HG02840 (cell line): ENCODE measurements at regions not wholly inside any gene's neighbourhood (a gene's known extent, or its start where the extent isn't known, plus 50 kb on each side); places are given as distances from the start of the nearest gene placed in this dataset.
"Not testable (repeated sequence)": the region's sequence is repeated elsewhere in the genome, so short reads cannot be mapped to it uniquely, and the experiment has no call there.

Experiments
- ATAC-seq: cut with Tn5 transposase; IDR thresholded peaks from one replicate; pipeline ENCODE4 v1.9.1; 2021; ENCODE audit warnings: mild to moderate bottlenecking, moderate library complexity, moderate number of reproducible peaks; ENCODE audit not compliant: unreplicated experiment, low FRiP score

DNA sequence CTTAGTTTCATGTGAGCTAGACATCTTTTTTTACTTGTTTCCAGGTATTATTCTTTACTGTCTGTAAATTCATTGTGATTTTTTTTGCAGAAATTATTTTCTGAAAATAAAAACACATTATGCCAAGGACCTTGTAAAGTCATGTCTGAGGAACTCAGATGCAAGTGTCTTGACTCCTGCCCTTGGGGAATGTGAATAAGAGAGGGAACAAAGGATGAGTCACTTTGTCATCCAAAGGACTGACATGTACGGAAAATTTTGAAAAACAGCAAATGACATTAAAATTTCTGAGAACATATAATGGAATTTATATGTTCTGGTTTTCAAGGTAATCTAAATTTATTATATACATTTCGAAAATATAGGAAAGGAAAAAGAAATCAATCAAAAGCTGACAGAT, 660.4 kb downstream of the CD109 start:
- ATAC-seq = no peak

DNA sequence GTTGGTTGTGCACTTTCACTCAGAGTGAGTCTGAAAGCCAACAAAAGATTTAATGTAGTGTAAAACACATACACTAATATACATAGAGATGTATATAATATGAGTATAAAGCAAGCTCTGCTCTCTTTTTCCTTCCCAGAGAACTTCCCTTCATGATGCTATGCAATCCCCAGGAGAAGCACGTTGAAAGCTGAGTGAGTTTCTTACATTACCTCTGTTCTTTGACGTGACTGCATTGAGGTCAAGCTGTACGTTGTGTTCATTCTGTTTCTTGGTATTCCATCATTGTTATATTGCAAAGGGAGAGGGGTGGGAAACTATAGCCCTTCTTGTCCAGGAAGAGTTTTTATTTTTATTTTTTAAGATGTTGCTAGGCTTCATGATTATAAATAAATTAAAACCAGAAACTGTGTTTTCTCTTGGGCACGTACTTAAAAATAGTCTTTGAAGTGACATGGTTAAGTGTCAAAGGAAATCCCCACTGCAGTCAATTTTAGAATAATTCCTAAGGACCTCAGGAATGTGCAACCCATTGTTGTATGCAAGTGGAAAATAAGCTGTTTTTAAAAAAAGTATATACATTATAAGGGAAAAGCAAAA, 651.0 kb downstream of the CD109 start:
- no peak for ATAC-seq

DNA sequence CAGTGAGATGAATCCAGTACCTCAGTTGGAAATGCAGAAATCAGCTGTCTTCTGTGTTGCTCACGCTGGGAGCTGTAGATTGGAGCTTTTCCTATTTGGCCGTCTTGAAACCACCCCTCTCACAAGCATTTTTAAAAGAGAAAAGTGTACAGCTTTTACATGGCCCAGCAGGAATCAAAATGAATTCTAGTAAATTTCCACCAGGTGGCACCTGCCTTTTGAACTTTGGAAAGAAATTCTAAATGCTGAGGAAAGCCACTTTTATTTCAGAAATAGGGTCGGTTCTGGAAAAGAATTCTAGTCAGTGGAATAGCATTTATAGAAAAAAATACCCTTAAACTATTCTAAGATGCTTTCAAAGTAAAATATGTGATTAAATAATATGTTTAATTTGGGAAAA, 647.8 kb downstream of the CD109 start:
- ATAC-seq = no peak

DNA sequence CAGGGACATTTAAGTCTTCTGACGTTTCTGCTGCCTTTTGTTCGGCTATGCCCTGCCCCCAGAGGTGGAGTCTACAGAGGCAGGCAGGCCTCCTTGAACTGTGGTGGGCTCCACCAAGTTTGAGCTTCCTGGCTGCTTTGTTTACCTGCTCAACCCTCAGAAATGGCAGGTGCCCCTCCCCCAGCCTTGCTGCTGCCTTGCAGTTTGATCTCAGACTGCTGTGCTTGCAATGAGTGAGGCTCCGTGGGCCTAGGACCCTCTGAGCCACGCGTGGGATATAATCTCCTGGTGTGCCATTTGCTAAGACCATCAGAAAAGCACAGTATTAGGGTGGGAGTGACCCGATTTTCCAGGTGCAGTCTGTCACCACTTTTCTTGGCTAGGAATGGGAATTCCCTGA, 647.3 kb downstream of the CD109 start:
- ATAC-seq = not testable (repeated sequence)

DNA sequence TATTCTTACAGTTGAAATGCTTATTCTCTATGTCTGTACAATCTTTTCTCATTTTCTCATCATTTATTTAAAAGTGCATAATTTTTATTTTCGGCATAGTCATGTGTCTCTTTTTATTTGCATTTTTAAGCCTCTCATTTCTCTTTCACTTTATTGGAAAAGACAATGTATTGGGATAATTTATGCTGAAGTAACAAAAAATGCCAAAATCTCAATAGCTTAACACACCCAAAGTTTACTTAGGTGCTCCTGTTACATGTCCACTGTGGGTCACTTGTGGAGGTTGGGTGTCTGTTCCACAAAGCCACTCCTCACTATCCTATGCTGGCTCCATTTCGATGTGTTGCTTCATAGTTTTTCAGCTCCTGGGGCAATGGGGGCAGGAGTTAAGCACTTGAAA, 638.7 kb downstream of the CD109 start:
- no peak for ATAC-seq

DNA sequence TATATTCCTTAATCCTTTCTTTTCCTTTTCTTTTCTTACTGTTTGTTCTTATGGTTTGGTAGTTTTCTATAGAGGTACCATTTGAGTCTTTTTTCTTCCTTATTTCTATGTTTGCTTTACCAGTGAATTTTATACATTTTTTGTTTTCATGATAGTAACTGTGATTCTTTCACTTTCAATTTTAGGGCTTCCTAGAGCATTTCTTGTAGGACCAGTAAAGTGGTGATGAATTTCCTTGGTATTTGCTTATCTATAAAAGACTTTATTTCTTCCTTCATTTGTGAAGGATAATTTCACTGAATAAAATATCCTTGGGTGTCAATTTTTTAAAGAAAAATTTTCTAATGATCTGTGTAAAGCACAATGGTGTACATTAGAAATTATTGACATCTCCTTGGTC, 637.4 kb downstream of the CD109 start:
- no peak for ATAC-seq

DNA sequence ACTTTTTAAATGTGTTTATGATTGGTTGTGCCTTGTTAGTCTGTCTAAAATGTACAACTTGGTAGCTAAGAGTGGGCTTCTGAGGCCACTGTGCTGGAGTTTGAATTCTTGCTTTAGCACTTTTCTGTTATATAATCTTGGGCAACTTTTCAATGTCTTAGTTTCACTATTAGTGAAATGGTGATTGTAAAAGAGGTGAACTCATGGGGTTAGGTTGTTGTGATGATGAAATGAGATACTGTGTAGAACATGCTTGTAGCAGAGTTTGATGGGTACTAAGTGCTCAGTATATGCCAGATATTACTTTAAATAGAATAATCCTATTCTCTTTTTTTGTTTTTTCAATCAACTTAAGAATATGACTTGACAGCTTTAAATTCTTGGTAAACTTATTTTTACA, 624.7 kb downstream of the CD109 start:
- ATAC-seq = no peak

DNA sequence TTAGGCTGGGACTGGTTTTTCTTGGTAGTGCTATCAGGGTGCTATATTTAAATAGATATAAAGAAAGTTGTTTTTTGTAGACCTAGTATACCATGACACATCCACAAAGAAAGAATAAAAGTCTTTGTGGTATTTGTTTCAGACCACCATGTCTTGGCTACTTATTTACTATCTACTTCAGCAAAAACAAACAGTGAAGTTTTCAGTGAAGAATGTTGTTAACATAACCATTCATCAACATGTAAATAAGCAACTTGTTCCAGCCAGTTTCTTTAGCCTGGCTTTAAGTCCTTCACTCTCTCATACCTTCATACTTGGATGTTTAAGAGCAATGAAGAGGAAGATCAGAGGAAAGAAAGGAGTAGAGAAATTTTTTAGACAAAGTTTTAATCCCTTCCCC, 624.1 kb downstream of the CD109 start:
- ATAC-seq = no peak

DNA sequence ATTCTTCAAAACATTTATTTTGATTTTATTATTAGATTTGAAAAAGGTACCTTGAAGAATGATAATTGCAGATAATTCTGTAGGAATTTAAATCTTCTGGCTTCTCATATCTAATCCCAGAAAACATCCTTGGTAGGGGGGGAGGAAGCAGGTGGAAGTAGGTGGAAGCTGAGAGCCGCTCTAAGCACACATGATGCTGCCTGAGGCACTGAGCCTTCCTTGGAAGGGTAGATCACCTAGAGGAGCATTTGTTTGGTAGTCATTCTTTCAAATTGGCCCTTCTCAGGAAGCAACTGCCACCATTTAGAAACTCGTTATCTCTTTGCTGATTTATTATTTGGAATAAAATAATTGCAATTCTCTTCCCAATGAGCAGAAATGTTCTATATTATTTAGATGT, 623.3 kb downstream of the CD109 start:
- no peak for ATAC-seq

DNA sequence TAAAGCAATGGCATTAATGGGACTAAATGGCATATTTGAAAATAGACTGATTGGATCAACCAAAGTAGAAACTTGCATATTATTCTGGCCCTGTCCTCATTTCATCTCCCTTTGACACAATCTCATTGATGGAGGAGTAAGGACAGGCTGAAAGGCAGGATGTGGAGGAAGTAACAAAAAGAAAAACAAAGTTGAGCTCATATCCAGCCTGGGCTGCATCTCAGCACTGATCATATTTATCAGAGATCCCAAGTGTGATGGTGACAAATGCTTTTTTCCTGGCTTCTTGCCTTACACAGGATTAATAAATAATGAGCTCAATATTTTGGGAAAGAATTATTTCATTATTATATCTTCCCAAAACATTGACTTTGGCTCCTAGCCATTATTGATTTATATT, 622.7 kb downstream of the CD109 start:
- no peak for ATAC-seq

DNA sequence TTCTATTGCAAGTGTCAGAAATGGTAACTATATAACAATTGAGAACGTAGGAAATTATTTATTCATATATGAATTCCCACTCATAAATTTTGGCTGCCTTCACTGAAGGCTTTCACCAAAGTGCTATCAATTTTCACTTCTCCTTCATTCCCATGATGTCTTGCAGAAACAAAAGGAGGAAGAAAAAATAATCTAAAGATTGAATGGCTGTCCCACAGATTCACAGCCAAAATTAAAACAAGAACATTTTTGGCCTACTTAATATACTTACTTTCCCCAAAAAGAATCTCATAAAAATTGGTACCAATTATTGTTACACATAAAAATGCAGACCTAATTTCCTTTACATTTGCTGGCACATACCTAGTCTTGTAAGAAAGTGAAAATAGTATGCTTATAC, 616.1 kb downstream of the CD109 start:
- no peak for ATAC-seq

DNA sequence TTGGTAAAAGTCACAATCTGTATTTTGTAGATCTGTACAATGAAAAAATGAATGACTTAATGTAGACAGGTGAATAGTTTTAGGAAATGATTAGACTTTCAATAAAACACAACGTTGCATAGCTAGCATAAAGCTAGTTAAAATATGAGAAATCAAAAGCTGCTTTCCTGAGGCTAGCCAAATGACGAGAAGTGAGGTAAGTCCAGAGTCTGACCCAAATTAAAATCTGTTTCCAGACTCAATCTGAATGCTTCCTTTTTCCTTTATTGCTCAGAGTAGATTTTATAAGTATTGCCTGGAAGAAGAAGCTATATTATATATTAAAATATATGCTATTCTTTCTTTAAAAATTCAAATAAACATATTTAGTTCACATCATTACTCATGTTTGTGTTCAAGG, 615.4 kb downstream of the CD109 start:
- ATAC-seq = no peak

DNA sequence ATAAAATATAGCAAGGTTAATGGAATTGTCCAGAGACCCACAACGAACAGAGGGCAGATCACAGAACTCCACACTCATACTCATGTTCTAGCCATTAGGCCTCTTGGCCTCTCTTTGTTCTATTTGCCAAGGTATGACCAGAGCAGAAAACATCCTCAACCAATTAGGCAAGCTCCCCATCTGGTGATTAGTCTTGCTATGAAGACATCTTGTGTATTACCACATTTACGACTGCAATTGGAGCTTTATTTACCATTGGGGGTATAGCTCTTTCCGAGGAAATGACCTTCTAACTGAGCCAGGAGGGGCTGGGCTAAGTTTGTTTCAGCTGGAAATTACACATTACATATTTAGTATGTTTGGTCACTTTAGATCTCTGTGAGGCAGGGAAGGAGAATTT, 593.9 kb downstream of the CD109 start:
- no peak for ATAC-seq

DNA sequence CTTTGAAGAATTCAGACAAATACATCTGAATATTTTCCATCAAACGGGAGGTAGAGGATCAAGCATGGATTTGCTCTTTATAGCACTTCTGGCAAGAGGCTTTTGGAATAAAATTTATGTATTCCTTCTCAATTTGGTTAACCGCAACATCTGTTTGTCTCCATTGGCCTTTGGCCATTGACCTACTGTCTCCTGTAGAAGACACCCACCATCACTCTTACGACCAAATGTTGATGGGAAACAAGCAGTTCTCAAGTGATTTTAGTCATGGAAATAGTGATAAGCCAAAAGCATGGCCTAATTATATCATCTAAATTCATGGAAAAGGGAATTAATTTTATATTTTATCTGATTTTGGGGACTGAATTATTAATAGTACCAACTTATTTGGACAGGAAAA, 591.9 kb downstream of the CD109 start:
- no peak for ATAC-seq

DNA sequence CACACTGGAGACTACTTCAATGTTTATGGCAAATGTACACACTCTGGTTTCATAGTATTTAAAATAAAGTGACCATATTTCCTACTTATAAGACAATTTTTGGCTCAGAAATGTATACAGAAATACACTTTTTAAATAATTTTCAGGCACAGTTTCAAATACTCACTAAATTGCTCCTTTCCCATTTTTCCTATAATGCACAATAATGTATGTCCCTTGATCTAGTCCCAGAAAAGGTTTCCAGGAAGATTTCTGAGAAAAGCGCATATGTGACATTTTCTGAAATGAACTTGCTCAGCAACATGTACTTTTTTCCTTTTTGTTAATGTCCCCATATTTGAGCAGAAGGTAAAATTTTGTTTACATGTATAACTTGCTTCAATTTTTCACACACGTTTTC, 591.4 kb downstream of the CD109 start:
- ATAC-seq = no peak

DNA sequence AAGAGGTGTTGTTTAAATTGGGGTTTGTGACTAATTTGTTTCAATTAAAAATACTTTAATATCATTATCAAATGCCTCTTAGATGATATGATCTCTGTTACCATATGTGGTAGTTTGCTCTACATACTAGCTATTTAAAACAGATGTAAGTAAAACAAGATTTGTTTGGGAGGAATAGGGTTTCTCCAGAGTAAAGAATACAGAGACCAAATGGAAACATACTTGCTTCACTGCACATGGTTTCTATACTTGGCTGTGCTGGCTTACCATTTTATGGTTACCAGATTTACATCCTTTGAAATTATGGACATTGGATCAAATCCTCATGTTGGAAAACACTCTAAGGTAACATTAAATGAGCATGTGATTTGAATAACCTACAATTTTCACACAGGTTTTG, 588.3 kb downstream of the CD109 start:
- ATAC-seq = no peak

DNA sequence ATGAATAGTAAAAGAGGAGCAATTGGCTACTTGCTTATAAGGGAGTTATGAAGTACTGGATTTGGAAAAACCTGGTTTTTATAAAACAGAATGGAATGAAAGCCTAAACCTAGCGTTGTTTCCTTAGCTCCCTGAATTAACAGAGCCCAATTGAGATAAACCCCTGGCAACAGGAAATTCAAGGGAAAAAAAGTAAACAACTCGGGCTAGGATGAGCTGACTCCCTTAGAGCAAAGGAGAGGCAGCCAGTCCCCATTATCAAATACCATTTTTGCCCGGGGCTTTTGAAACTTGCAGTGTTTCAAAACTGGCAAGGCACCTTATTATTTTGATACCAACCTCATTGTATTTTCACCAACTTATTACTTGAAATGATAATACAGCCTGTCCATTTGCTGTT, 587.5 kb downstream of the CD109 start:
- no peak for ATAC-seq

DNA sequence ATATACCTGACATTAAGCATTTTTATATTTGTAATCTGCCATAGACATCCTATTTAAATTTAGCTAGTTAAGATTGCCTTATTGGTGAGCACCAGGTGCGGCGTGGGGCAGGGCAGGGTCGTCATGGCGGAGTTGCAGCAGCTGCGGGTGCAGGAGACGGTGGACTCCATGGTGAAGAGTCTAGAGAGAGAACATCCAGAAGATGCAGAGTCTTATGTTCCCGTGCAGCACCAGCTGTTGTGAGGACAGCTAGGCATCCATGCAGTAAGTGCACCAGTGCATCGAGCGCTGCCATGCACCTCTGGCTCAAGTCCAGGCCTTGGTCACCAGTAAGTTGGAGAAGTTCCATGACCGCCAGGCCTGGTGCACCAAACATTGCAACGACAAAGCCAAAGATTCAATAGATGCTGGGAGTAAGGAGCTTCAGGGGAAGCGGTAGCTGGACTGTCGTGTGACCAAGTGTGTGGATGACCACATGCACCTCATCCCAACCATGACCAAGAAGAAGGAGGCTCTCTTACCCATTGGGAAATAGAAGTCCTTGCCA, 586.2 kb downstream of the CD109 start:
- no peak for ATAC-seq

DNA sequence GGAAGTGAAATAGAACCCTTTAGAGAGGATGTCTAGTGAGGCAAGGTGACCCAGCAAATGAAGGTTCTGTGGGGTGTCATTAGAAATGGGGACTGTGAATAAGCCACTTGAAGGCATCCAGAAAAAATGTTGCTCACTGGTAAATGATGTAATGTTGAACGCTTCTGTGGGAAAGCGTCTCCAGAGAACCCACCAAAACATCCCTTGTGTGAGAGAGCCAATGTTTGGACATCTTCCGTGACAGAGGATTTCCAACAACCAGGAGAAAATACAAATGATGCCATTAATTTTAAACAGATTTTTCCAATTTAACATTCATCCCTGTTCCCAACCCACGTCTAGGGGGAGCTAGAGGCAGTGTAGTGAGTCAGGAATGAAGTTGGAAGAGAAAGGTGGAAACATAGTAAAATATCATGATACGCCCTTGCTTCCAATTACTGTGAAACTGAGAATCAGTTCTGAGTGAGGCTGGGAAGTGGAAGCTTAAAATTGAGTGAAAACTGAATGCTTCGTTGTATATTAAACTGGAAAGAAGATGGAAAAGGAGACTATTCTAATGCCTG, 584.2 kb downstream of the CD109 start:
- no peak for ATAC-seq

DNA sequence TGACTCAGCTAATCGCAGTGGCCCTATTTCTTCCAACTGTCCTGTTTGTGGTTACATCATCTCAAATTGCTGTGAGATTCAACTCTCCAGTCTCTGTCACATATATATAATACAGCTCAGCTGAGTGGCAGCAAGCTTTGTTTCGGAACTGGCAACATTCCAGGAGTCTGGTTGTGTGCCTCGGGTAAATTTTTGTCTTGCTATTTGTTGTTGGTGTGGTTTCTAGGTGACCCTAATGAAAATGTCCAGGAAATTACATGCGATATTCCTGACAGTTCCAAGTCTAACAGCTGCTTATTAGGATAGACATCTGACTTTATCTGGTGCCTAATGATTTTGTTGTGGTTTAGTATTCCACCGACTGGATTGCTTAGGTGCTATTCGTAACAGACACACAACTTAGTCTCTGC, 581.8 kb downstream of the CD109 start:
- ATAC-seq = no peak

DNA sequence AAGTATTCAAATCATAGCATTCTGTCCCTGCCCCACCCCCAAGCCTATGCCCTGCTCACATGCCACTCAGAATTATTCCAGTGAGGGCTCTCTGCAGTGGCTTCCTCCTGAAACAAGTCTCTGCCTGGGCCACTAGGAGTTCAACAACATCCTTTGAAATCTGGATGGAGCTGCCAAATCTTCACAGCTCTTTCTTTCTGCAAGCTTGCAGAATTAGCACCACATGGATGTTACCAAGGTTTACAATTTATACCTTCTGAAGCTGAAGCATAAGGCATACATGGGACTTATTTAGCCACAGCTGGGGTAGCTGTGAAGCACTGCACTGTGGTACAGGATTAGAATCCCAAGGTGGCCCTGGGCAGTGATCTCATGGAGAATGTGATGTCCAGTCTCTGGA, 577.5 kb downstream of the CD109 start:
- no peak for ATAC-seq

DNA sequence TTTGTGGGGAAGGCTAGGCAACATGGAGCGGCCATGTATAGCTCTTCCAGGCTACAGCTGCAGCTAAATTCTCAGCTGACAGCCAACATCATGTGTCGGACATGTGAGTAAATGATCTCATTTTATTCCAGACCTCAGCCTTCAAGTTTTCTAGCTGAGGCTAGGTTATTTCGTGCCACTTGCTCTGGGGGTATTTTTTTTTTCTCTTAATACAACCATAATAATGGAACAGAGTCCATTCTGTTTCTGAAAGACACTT, 573.5 kb downstream of the CD109 start:
- no peak for ATAC-seq
